ENCODE measurements at regions not wholly inside any gene's neighbourhood (a gene's known extent, or its start where the extent isn't known, plus 50 kb on each side); places are given as distances from the start of the nearest gene placed in this dataset.

DNA sequence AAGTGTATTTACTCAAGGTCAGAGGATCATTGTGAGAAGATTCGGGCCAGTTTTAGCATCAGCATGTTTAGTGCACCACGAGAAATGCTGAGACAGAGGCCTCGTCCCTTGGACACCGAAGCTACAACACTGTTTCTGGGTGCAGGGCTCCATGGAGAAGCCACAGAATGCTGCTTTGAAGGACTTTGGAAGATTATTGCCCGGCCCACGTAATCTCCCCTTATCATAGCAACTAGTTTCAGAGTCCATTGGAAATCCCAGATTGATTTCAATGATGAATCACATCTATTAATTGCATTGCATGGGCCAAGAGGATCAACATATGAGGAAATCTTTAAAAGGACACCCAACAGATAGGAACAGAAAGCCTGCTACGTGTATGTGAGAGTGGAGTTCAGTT, 156.0 kb downstream of the MAF start:
- no peak overlapping the region for H2AFZ ChIP-seq (ENCODE audit: low read length)
- H4K91ac ChIP-seq (replicated peaks; ENCODE audit: insufficient read length, low read length) = no peak overlapping the region
- H3K36me3 ChIP-seq (ENCODE audit: control insufficient read depth in 2 of 4, insufficient read depth in 4 of 4, low read length in 3 of 4) = no peaks in the 10 kb centered on the region
- no peaks in the 10 kb centered on the region; a peak in 1 of 7 replicates for H3K27me3 ChIP-seq (replicated peaks in 1 of 4; ENCODE audit: control insufficient read depth in 3 of 4, extremely low read depth in 1 of 4, insufficient read depth in 3 of 4, low read length in 3 of 4)
- no peak overlapping the region for H3K4me2 ChIP-seq (ENCODE audit: insufficient read depth in 1 of 2, low read depth in 2 of 2, low read length in 2 of 2)
- H2BK15ac ChIP-seq (ENCODE audit: low read length) = no peak overlapping the region
- H3K56ac ChIP-seq (replicated peaks; ENCODE audit: insufficient read length, low read depth, low read length) = no peak overlapping the region
- H2BK20ac ChIP-seq (ENCODE audit: low read length) = no peak overlapping the region
- no peak overlapping the region for H3K4me3 ChIP-seq (ENCODE audit: extremely low read depth in 1 of 4, insufficient read depth in 2 of 4, low read depth in 3 of 4, low read length in 4 of 4)
- no peak overlapping the region for H4K5ac ChIP-seq (ENCODE audit: insufficient read length, low read depth, low read length)
- H2AK5ac ChIP-seq (ENCODE audit: low read depth, low read length) = no peak overlapping the region
- H2BK12ac ChIP-seq (ENCODE audit: low read depth, low read length) = no peak overlapping the region
- H2BK5ac ChIP-seq (ENCODE audit: low read depth, low read length) = no peak overlapping the region
- no peak overlapping the region for H3K23ac ChIP-seq (ENCODE audit: insufficient read length)
- no peak overlapping the region for H3K4ac ChIP-seq (replicated peaks; ENCODE audit: insufficient read length, low read depth, low read length)
- no peak overlapping the region for H2BK120ac ChIP-seq (replicated peaks; ENCODE audit: low read depth, low read length)
- WGBS, 2 experiments (ENCODE audit: extremely low coverage in 1 of 2, insufficient coverage in 1 of 2, insufficient read length in 1 of 2, insufficient replicate concordance in 2 of 2, low coverage in 1 of 2, low lambda C conversion rate in 2 of 2, missing lambda C conversion rate in 1 of 2) = 89% methylated on average over 7 of the region's 7 CpGs; no CpG with 5 or more reads in 1 of the 2 experiments
- H3K27ac ChIP-seq (ENCODE audit: low read depth, low read length) = no peak overlapping the region
- H3K4me1 ChIP-seq (replicated peaks in 1 of 4; ENCODE audit: control insufficient read depth in 3 of 4, insufficient read depth in 4 of 4, low read length in 3 of 4) = no peaks in the 10 kb centered on the region
- DNase-seq (ENCODE audit: low read depth in 1 of 2, low spot score in 2 of 2) (no peak), FAIRE-seq (no peak)
- H3K9ac ChIP-seq (replicated peaks in 1 of 4; ENCODE audit: extremely low read depth in 1 of 4, low read depth in 3 of 4, low read length in 3 of 4) = no peak overlapping the region
- H3K18ac ChIP-seq (ENCODE audit: extremely low read depth, low read length) = no peak overlapping the region
- ChIA-PET POLR2A (ENCODE audit: partially characterized antibody) (no interaction called here), CTCF (ENCODE audit: partially characterized antibody) (interaction anchor here (0.7 kb wide), 1 partner anchor 187 kb away, joined by 3 read pairs; no protein-coding TSS in a partner anchor)
- H3K79me2 ChIP-seq (ENCODE audit: control insufficient read depth in 1 of 2, insufficient read depth in 2 of 2, low read length in 2 of 2) = no peaks in the 10 kb centered on the region
- H3K23me2 ChIP-seq (ENCODE audit: low read depth, low read length) = no peaks in the 10 kb centered on the region
- H3K79me1 ChIP-seq (ENCODE audit: low read depth, low read length) = no peaks in the 10 kb centered on the region
- no peak overlapping the region for H4K8ac ChIP-seq (ENCODE audit: extremely low read depth, insufficient read depth, low read length)
- H3K14ac ChIP-seq (ENCODE audit: insufficient read length) = no peak overlapping the region
- H4K20me1 ChIP-seq (replicated peaks in 1 of 2; ENCODE audit: control insufficient read depth in 1 of 2, insufficient read depth in 2 of 2, low read length in 2 of 2) = no peaks in the 10 kb centered on the region
- H3K9me3 ChIP-seq (ENCODE audit: insufficient read depth in 2 of 2, low read depth in 1 of 2, low read length in 1 of 2) = no peaks in the 10 kb centered on the region
- TF ChIP-seq TAF7 (optimal IDR thresholded peaks at IDR 0.05; ENCODE audit: borderline replicate concordance, low read depth, low read length) = no peak
- TF ChIP-seq YY1 (IDR thresholded peaks at IDR 0.05; ENCODE audit: low read depth, low read length) = no peak
- TF ChIP-seq POLR2A (IDR thresholded peaks at IDR 0.05; ENCODE audit: control extremely low read depth in 1 of 2, low read depth in 2 of 2, low read length in 2 of 2) = no peak
- no peak for TF ChIP-seq KDM5A (IDR thresholded peaks at IDR 0.05; ENCODE audit: low read length)
- no peak for TF ChIP-seq ZNF274 (IDR thresholded peaks at IDR 0.05; ENCODE audit: borderline replicate concordance, extremely low read depth, low read length)
- TF ChIP-seq NANOG (IDR thresholded peaks at IDR 0.05; ENCODE audit: insufficient read depth, low read depth, low read length, poor library complexity, severe bottlenecking) = no peak

Data from H1 (cell line).